Stomach (tissue), 8 donors: ENCODE measurements at regions not wholly inside any gene's neighbourhood (a gene's known extent, or its start where the extent isn't known, plus 50 kb on each side); places are given as distances from the start of the nearest gene placed in this dataset.
A peak's percentile ranks its signal among the peaks of the same experiment; 100 is the strongest.

ENCODE experiments used
- DNase-seq, 2 donors: peaks; one replicate each; pipeline versions ENCODE4 v3.0.0 to v3.0.0-alpha.2; 2013 to 2019
- H3K27ac ChIP-seq, 5 donors: fragments of 200-600 bp in 4 of 5; sonication (generic) in 4 of 5; one replicate each; pipeline ENCODE4 v1.5.1; 2013 to 2019; ENCODE audit warnings: mild to moderate bottlenecking in 1 of 5, moderate library complexity in 1 of 5
- H3K27me3 ChIP-seq, 3 donors: fragments of 200-600 bp; sonication (generic); one replicate each; pipeline ENCODE4 v1.5.1; 2017 to 2019; ENCODE audit warnings: mixed run types in 1 of 3
- H3K36me3 ChIP-seq, 4 donors: fragments of 200-600 bp; sonication (generic); 1 replicate in 3 of 4; 2 replicates in 1 of 4; pipeline ENCODE4 v1.5.1; 2016 to 2019
- H3K4me1 ChIP-seq, 4 donors: fragments of 200-600 bp; sonication (generic); one replicate each; pipeline ENCODE4 v1.5.1; 2016 to 2019
- H3K4me3 ChIP-seq, 4 donors: fragments of 200-600 bp; sonication (generic) in 3 of 4; one replicate each; pipeline ENCODE4 v1.5.1; 2016 to 2019; ENCODE audit warnings: mild to moderate bottlenecking in 1 of 4
- H3K9me3 ChIP-seq, 4 donors: fragments of 200-600 bp; sonication (generic); one replicate each; pipeline ENCODE4 v1.5.1; 2016 to 2019
- EP300 ChIP-seq: sonication (generic); formaldehyde crosslinking; IDR thresholded peaks from one replicate; pipeline ENCODE4 v1.6.1; 2017; ENCODE audit warnings: antibody characterized with exemption
- POLR2A ChIP-seq, 4 donors: fragments of 450-650 bp; IDR thresholded peaks; one replicate each; pipeline ENCODE4 v1.6.1; 2016; ENCODE audit warnings: antibody characterized with exemption in 4 of 4, control low read depth in 2 of 4, mild to moderate bottlenecking in 1 of 4, moderate library complexity in 1 of 4
- POLR2AphosphoS5 ChIP-seq, 3 donors: sonication (generic); formaldehyde crosslinking; IDR thresholded peaks; one replicate each; pipeline ENCODE4 v1.6.1; 2016; ENCODE audit warnings: antibody characterized with exemption in 3 of 3
- WGBS, 5 donors: extraction: QIAGEN DNeasy Blood & Tissue Kit in 3 of 5; methylation state at CpG; one replicate each; pipeline versions ENCODE4 v1.1.5 to v1.1.7; 2013 to 2018; 5-methylcytosine and 5-hydroxymethylcytosine counted together
- intact Hi-C: fragments of 100-400 bp; cut with DNase I; formaldehyde crosslinking; loops from one replicate; pipeline ENCODE4 v1.15.1; 2023; ENCODE audit warnings: low total_unique reads
- TF ChIP-seq, protein P1 (sequence below), 7 experiments: fragments of 450-650 bp in 4 of 7; fragments of 200-600 bp in 3 of 7; sonication (generic) in 3 of 7; IDR thresholded peaks; one replicate each; pipeline ENCODE4 v1.5.1; 2016 to 2019; ENCODE audit warnings: antibody characterized with exemption in 7 of 7, control low read depth in 2 of 7, mild to moderate bottlenecking in 1 of 7
- donor health status: healthy with polysubstance abuse.
- donor health status: Bipolar disorder and iron deficiency.
- donor health status: healthy.

DNA sequence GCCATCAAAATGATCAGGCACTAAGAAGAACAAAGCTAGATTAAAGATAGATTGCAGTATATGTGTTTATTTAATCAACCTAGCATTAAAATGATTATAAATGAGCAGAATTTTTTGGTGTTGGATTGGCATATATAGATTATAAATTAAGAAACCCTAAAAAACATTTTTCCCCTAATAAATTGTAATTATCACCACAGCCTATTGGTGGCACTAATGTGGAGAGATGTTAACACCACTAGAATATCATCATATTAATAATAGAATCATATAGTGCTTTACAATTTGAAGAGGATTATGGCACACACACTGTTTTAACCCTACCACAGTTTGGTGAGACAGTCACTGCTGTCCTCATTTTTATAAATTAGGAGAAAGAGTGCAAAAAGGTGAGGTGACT, 112.4 kb upstream of the RND3 start:
- Histone ChIP-seq H3K27ac (no peak overlapping the region), H3K36me3 (no peaks in the 10 kb centered on the region), H3K27me3 (no peaks in the 10 kb centered on the region), H3K4me3 (no peak overlapping the region), H3K4me1 (peaks cover 0 to 12% (median 5%) of the 10 kb centered on the region in 4 donors), H3K9me3 (no peaks in the 10 kb centered on the region)
- no peak for DNase-seq
- intact Hi-C loops = no loop called here
- TF ChIP-seq POLR2A (IDR thresholded peaks at IDR 0.05) = no peak
- TF ChIP-seq, protein P1, sequence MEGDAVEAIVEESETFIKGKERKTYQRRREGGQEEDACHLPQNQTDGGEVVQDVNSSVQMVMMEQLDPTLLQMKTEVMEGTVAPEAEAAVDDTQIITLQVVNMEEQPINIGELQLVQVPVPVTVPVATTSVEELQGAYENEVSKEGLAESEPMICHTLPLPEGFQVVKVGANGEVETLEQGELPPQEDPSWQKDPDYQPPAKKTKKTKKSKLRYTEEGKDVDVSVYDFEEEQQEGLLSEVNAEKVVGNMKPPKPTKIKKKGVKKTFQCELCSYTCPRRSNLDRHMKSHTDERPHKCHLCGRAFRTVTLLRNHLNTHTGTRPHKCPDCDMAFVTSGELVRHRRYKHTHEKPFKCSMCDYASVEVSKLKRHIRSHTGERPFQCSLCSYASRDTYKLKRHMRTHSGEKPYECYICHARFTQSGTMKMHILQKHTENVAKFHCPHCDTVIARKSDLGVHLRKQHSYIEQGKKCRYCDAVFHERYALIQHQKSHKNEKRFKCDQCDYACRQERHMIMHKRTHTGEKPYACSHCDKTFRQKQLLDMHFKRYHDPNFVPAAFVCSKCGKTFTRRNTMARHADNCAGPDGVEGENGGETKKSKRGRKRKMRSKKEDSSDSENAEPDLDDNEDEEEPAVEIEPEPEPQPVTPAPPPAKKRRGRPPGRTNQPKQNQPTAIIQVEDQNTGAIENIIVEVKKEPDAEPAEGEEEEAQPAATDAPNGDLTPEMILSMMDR (IDR thresholded peaks at IDR 0.05) = no peak
- no peak for TF ChIP-seq POLR2AphosphoS5 (IDR thresholded peaks at IDR 0.05)
- TF ChIP-seq EP300 = no peak

DNA sequence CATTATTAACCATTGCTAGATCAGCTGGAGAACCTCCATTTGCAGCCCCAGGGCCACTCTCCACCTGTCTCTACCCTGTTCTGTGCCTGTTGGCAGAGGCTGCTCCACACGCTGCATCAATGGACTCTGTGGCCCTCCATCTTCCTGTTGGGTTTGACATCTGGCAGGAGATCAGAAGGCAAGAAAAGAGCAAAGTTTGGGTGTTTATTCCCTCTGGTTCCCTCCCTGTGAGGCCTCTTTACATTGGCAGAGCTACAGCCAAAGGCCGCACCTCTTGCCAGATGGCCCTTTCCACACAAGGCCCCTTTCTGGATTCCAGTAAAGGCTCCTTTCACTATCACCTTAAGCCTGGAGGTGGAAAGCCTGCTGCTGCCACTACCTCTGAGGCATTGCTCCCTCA, 110.9 kb upstream of the RND3 start:
- Histone ChIP-seq H3K4me1 (peaks cover 0 to 12% (median 5%) of the 10 kb centered on the region in 4 donors), H3K36me3 (no peaks in the 10 kb centered on the region), H3K27ac (no peak overlapping the region), H3K4me3 (no peak overlapping the region), H3K27me3 (no peaks in the 10 kb centered on the region), H3K9me3 (no peaks in the 10 kb centered on the region)
- no peak for TF ChIP-seq POLR2AphosphoS5 (IDR thresholded peaks at IDR 0.05)
- TF ChIP-seq, protein P1 (IDR thresholded peaks at IDR 0.05) = no peak
- no peak for TF ChIP-seq POLR2A (IDR thresholded peaks at IDR 0.05)
- no peak for TF ChIP-seq EP300
- WGBS, 5 donors = 14 to 43% (median 30%) methylated on average over 2 of the region's 2 CpGs
- intact Hi-C loops = no loop called here
- peak in 1 of 2 donors; percentile 43 for DNase-seq

DNA sequence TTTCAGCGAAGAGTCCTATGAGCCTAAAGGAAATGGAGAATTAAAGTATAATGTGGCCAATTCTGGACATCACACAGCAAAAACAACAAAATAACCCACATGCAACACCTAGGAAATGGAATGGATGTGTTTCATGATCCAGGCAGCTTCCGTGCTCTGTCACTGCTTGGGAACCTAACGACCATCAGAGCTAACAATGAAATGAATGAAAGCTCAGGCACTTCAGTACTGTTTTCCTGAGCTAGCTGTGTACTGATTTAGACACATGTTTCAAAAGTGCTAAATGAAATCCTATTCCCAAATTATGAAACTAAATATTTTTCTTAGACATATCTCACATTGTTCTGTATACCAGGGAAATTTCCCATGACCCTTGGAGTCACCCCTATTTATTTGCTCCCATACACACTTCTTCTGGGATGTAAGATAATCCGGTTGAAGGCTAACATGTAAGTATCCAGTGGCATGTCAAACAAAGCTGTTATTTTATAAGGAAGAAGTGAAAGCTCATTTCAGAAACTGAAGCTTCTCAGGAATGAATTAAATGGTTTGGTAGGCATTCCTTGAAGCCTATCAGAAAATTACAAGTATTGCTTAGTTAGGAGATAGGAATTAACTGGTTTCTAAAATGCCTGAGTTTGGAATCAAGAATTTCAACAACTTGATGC, 108.5 kb upstream of the RND3 start:
- no peak overlapping the region for H3K27ac ChIP-seq
- H3K9me3 ChIP-seq = no peaks in the 10 kb centered on the region
- peaks cover 0 to 2% (median 0%) of the 10 kb centered on the region in 4 donors for H3K4me1 ChIP-seq
- no peaks in the 10 kb centered on the region for H3K27me3 ChIP-seq
- no peak overlapping the region for H3K4me3 ChIP-seq
- DNase-seq = no peak
- intact Hi-C loops = no loop called here
- no peaks in the 10 kb centered on the region for H3K36me3 ChIP-seq
- 66 to 74% (median 71%) methylated on average over 4 of the region's 4 CpGs for WGBS, 5 donors
- TF ChIP-seq EP300 (no peak), POLR2AphosphoS5 (IDR thresholded peaks at IDR 0.05) (no peak), POLR2A (IDR thresholded peaks at IDR 0.05) (no peak)
- TF ChIP-seq, protein P1 (IDR thresholded peaks at IDR 0.05) = no peak

DNA sequence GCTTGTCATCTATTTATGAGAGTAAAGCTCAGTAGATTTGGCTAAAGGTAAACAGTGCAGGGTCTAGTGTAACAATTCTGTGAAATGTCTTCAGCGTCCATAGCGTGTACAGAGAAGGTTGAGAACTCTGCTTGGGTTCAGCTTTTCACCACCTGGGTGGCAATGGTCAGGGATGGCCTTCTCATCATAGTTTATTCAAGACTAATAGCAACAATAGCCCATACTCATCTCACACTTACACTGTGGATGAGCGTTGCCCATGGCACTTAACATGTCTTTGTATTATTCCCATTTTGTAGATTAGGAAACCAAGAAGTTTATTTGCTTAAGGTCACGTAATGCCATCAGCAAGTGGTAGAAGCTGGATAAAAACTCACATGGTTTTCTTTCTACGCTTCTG, 106.8 kb upstream of the RND3 start:
- Histone ChIP-seq H3K9me3 (no peaks in the 10 kb centered on the region), H3K27ac (no peak overlapping the region), H3K4me1 (no peaks in the 10 kb centered on the region), H3K4me3 (no peak overlapping the region), H3K27me3 (no peaks in the 10 kb centered on the region), H3K36me3 (no peaks in the 10 kb centered on the region)
- WGBS, 5 donors = 87 to 96% (median 92%) methylated on average over 5 of the region's 5 CpGs
- DNase-seq = no peak
- no peak for TF ChIP-seq POLR2AphosphoS5 (IDR thresholded peaks at IDR 0.05)
- no peak for TF ChIP-seq POLR2A (IDR thresholded peaks at IDR 0.05)
- TF ChIP-seq EP300 = no peak
- TF ChIP-seq, protein P1 (IDR thresholded peaks at IDR 0.05) = no peak
- intact Hi-C loops = no loop called here
